Activated T-cell treated with anti-CD3 and anti-CD28 coated beads, Interleukin-2, amount 50 U/mL, for 4 hours (primary cell): ENCODE measurements at regions not wholly inside any gene's neighbourhood (a gene's known extent, or its start where the extent isn't known, plus 50 kb on each side); places are given as distances from the start of the nearest gene placed in this dataset.

Experiments
- ATAC-seq, 2 donors: fragments of 200-7000 bp; cut with Tn5 transposase; one replicate each; pipeline ENCODE4 v1.10.0; 2021
- DNase-seq: peaks from one replicate; pipeline ENCODE4 v3.0.0-alpha.2; 2020
- H3K27me3 Mint-ChIP-seq: one replicate; pipeline ENCODE4 v1.8.0; 2021; ENCODE audit warnings: low read depth, mixed read lengths
- H3K36me3 Mint-ChIP-seq: one replicate; pipeline ENCODE4 v1.8.0; 2022; ENCODE audit warnings: mixed read lengths; ENCODE audit not compliant: insufficient read depth
- H3K4me1 Mint-ChIP-seq: one replicate; pipeline ENCODE4 v1.8.0; 2021; ENCODE audit warnings: low read depth, mixed read lengths
- H3K4me3 Mint-ChIP-seq: one replicate; pipeline ENCODE4 v1.8.0; 2021; ENCODE audit warnings: mild to moderate bottlenecking, moderate library complexity, mixed read lengths
- H3K9me3 Mint-ChIP-seq: one replicate; pipeline ENCODE4 v1.8.0; 2021; ENCODE audit warnings: mixed read lengths

GRCh38 chr12:84685379-84685778 is 227.2 kb downstream of the SLC6A15 start:
- Mint-ChIP-seq H3K27me3 (no peaks in the 10 kb centered on the region), H3K9me3 (peaks cover 3% of the 10 kb centered on the region)
- ATAC-seq, result no peak

GRCh38 chr12:84676787-84677186 is 235.8 kb downstream of the SLC6A15 start:
- Mint-ChIP-seq H3K4me1 (no peaks in the 10 kb centered on the region), H3K9me3 (no peaks in the 10 kb centered on the region), H3K27me3 (no peaks in the 10 kb centered on the region), H3K36me3 (no peaks in the 10 kb centered on the region), H3K4me3 (no peak overlapping the region)
- DNase-seq (no peak), ATAC-seq (no peak)

More at GRCh38 chr12:84685379-84685778, 227.2 kb downstream of the SLC6A15 start:
- Mint-ChIP-seq H3K4me3 (no peak overlapping the region), H3K4me1 (no peaks in the 10 kb centered on the region), H3K36me3 (no peaks in the 10 kb centered on the region)
- no peak for DNase-seq

- DNase-seq (no peak), ATAC-seq (no peak)
- H3K4me3 Mint-ChIP-seq, result no peak overlapping the region
- no peaks in the 10 kb centered on the region for H3K4me1 Mint-ChIP-seq
- no peaks in the 10 kb centered on the region for H3K27me3 Mint-ChIP-seq
- no peaks in the 10 kb centered on the region for H3K9me3 Mint-ChIP-seq
- no peaks in the 10 kb centered on the region for H3K36me3 Mint-ChIP-seq
Observed at GRCh38 chr12:84661786-84662185, 250.8 kb downstream of the SLC6A15 start.

GRCh38 chr12:84660139-84660538 is 252.5 kb downstream of the SLC6A15 start:
- Mint-ChIP-seq H3K4me1 (no peaks in the 10 kb centered on the region), H3K27me3 (no peaks in the 10 kb centered on the region), H3K9me3 (no peaks in the 10 kb centered on the region), H3K4me3 (no peak overlapping the region), H3K36me3 (no peaks in the 10 kb centered on the region)
- DNase-seq (no peak), ATAC-seq (no peak)

GRCh38 chr12:84658877-84659276 is 253.7 kb downstream of the SLC6A15 start:
- DNase-seq, result no peak
- Mint-ChIP-seq H3K4me3 (no peak overlapping the region), H3K9me3 (no peaks in the 10 kb centered on the region), H3K4me1 (no peaks in the 10 kb centered on the region), H3K36me3 (no peaks in the 10 kb centered on the region), H3K27me3 (no peaks in the 10 kb centered on the region)
- no peak for ATAC-seq

GRCh38 chr12:84656705-84657104 is 255.9 kb downstream of the SLC6A15 start:
- H3K4me3 Mint-ChIP-seq, result no peak overlapping the region
- no peak for ATAC-seq
- no peaks in the 10 kb centered on the region for H3K27me3 Mint-ChIP-seq
- H3K4me1 Mint-ChIP-seq, result no peaks in the 10 kb centered on the region
- H3K9me3 Mint-ChIP-seq, result peaks cover 4% of the 10 kb centered on the region
- no peaks in the 10 kb centered on the region for H3K36me3 Mint-ChIP-seq
- DNase-seq, result no peak

- Mint-ChIP-seq H3K4me1 (no peaks in the 10 kb centered on the region), H3K36me3 (no peaks in the 10 kb centered on the region), H3K27me3 (no peaks in the 10 kb centered on the region), H3K9me3 (peaks cover 4% of the 10 kb centered on the region), H3K4me3 (no peak overlapping the region)
- DNase-seq, result no peak
- ATAC-seq, result no peak
Observed at GRCh38 chr12:84653482-84653881, 259.1 kb downstream of the SLC6A15 start.

- DNase-seq (no peak), ATAC-seq (no peak)
- H3K9me3 Mint-ChIP-seq, result peaks cover 4% of the 10 kb centered on the region
- H3K36me3 Mint-ChIP-seq, result no peaks in the 10 kb centered on the region
- no peaks in the 10 kb centered on the region for H3K27me3 Mint-ChIP-seq
- H3K4me1 Mint-ChIP-seq, result no peaks in the 10 kb centered on the region
- H3K4me3 Mint-ChIP-seq, result no peak overlapping the region
Observed at GRCh38 chr12:84648425-84648824, 264.2 kb downstream of the SLC6A15 start.

GRCh38 chr12:84644908-84645307 is 267.7 kb downstream of the SLC6A15 start:
- DNase-seq, result no peak
- Mint-ChIP-seq H3K4me1 (no peaks in the 10 kb centered on the region), H3K9me3 (no peaks in the 10 kb centered on the region), H3K4me3 (no peak overlapping the region), H3K36me3 (no peaks in the 10 kb centered on the region), H3K27me3 (no peaks in the 10 kb centered on the region)
- no peak for ATAC-seq

GRCh38 chr12:84643993-84644392 is 268.6 kb downstream of the SLC6A15 start:
- DNase-seq, result no peak
- H3K4me1 Mint-ChIP-seq, result no peaks in the 10 kb centered on the region
- ATAC-seq, result no peak
- H3K9me3 Mint-ChIP-seq, result no peaks in the 10 kb centered on the region
- no peaks in the 10 kb centered on the region for H3K36me3 Mint-ChIP-seq
- no peaks in the 10 kb centered on the region for H3K27me3 Mint-ChIP-seq
- H3K4me3 Mint-ChIP-seq, result no peak overlapping the region

- H3K9me3 Mint-ChIP-seq, result no peaks in the 10 kb centered on the region
- no peak overlapping the region for H3K4me3 Mint-ChIP-seq
- H3K4me1 Mint-ChIP-seq, result no peaks in the 10 kb centered on the region
- H3K27me3 Mint-ChIP-seq, result no peaks in the 10 kb centered on the region
- no peak for ATAC-seq
- no peaks in the 10 kb centered on the region for H3K36me3 Mint-ChIP-seq
- DNase-seq, result no peak
Observed at GRCh38 chr12:84641940-84642545, 270.6 kb downstream of the SLC6A15 start.

GRCh38 chr12:84638811-84639368 is 273.7 kb downstream of the SLC6A15 start:
- ATAC-seq, result no peak

GRCh38 chr12:84637926-84638325 is 274.7 kb downstream of the SLC6A15 start:
- H3K27me3 Mint-ChIP-seq, result no peaks in the 10 kb centered on the region
- no peaks in the 10 kb centered on the region for H3K4me1 Mint-ChIP-seq
- H3K4me3 Mint-ChIP-seq, result no peak overlapping the region
- DNase-seq, result no peak
- no peak for ATAC-seq
- H3K9me3 Mint-ChIP-seq, result no peaks in the 10 kb centered on the region
- H3K36me3 Mint-ChIP-seq, result no peaks in the 10 kb centered on the region

More at GRCh38 chr12:84638811-84639368, 273.7 kb downstream of the SLC6A15 start:
- Mint-ChIP-seq H3K27me3 (no peaks in the 10 kb centered on the region), H3K4me1 (no peaks in the 10 kb centered on the region), H3K9me3 (no peaks in the 10 kb centered on the region), H3K4me3 (no peak overlapping the region), H3K36me3 (no peaks in the 10 kb centered on the region)
- DNase-seq, result no peak

- Mint-ChIP-seq H3K9me3 (no peaks in the 10 kb centered on the region), H3K4me1 (no peaks in the 10 kb centered on the region), H3K36me3 (no peaks in the 10 kb centered on the region), H3K27me3 (no peaks in the 10 kb centered on the region), H3K4me3 (no peak overlapping the region)
- no peak for ATAC-seq
- no peak for DNase-seq
Observed at GRCh38 chr12:84636801-84637290, 275.8 kb downstream of the SLC6A15 start.

GRCh38 chr12:84634526-84634925 is 278.1 kb downstream of the SLC6A15 start:
- Mint-ChIP-seq H3K9me3 (no peaks in the 10 kb centered on the region), H3K27me3 (no peaks in the 10 kb centered on the region), H3K4me1 (no peaks in the 10 kb centered on the region), H3K4me3 (no peak overlapping the region), H3K36me3 (no peaks in the 10 kb centered on the region)
- no peak for ATAC-seq
- DNase-seq, result no peak
